ENCODE measurements at regions not wholly inside any gene's neighbourhood (a gene's known extent, or its start where the extent isn't known, plus 50 kb on each side); places are given as distances from the start of the nearest gene placed in this dataset.

DNA sequence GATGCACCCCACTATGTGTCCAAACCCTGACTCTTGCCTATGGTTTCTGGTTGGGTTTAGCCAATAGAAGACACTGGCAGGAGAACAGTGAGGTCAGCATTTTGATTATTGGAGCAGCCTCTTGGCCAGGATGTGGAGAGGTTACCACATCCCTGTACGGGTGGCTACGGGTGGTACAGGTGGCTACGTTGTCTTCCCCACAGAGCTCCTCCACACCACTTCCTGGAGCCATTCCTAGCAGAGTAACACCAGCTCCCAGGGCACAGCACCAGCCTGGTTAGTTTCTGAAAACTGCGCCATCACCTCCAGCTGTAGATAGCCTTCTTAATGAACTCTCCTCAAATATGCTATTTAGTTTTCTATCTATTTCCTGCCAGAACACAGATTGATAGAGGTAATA is 445.2 kb downstream of the INHBA start (continued):
- TF ChIP-seq, protein P1, sequence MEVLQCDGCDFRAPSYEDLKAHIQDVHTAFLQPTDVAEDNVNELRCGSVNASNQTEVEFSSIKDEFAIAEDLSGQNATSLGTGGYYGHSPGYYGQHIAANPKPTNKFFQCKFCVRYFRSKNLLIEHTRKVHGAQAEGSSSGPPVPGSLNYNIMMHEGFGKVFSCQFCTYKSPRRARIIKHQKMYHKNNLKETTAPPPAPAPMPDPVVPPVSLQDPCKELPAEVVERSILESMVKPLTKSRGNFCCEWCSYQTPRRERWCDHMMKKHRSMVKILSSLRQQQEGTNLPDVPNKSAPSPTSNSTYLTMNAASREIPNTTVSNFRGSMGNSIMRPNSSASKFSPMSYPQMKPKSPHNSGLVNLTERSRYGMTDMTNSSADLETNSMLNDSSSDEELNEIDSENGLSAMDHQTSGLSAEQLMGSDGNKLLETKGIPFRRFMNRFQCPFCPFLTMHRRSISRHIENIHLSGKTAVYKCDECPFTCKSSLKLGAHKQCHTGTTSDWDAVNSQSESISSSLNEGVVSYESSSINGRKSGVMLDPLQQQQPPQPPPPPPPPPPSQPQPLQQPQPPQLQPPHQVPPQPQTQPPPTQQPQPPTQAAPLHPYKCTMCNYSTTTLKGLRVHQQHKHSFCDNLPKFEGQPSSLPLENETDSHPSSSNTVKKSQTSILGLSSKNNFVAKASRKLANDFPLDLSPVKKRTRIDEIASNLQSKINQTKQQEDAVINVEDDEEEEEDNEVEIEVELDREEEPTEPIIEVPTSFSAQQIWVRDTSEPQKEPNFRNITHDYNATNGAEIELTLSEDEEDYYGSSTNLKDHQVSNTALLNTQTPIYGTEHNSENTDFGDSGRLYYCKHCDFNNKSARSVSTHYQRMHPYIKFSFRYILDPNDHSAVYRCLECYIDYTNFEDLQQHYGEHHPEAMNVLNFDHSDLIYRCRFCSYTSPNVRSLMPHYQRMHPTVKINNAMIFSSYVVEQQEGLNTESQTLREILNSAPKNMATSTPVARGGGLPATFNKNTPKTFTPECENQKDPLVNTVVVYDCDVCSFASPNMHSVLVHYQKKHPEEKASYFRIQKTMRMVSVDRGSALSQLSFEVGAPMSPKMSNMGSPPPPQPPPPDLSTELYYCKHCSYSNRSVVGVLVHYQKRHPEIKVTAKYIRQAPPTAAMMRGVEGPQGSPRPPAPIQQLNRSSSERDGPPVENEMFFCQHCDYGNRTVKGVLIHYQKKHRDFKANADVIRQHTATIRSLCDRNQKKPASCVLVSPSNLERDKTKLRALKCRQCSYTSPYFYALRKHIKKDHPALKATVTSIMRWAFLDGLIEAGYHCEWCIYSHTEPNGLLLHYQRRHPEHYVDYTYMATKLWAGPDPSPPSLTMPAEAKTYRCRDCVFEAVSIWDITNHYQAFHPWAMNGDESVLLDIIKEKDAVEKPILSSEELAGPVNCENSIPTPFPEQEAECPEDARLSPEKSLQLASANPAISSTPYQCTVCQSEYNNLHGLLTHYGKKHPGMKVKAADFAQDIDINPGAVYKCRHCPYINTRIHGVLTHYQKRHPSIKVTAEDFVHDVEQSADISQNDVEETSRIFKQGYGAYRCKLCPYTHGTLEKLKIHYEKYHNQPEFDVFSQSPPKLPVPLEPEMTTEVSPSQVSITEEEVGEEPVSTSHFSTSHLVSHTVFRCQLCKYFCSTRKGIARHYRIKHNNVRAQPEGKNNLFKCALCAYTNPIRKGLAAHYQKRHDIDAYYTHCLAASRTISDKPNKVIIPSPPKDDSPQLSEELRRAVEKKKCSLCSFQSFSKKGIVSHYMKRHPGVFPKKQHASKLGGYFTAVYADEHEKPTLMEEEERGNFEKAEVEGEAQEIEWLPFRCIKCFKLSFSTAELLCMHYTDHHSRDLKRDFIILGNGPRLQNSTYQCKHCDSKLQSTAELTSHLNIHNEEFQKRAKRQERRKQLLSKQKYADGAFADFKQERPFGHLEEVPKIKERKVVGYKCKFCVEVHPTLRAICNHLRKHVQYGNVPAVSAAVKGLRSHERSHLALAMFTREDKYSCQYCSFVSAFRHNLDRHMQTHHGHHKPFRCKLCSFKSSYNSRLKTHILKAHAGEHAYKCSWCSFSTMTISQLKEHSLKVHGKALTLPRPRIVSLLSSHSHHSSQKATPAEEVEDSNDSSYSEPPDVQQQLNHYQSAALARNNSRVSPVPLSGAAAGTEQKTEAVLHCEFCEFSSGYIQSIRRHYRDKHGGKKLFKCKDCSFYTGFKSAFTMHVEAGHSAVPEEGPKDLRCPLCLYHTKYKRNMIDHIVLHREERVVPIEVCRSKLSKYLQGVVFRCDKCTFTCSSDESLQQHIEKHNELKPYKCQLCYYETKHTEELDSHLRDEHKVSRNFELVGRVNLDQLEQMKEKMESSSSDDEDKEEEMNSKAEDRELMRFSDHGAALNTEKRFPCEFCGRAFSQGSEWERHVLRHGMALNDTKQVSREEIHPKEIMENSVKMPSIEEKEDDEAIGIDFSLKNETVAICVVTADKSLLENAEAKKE (CRISPR knock-in tag; IDR thresholded peaks at IDR 0.05) = no peak

DNA sequence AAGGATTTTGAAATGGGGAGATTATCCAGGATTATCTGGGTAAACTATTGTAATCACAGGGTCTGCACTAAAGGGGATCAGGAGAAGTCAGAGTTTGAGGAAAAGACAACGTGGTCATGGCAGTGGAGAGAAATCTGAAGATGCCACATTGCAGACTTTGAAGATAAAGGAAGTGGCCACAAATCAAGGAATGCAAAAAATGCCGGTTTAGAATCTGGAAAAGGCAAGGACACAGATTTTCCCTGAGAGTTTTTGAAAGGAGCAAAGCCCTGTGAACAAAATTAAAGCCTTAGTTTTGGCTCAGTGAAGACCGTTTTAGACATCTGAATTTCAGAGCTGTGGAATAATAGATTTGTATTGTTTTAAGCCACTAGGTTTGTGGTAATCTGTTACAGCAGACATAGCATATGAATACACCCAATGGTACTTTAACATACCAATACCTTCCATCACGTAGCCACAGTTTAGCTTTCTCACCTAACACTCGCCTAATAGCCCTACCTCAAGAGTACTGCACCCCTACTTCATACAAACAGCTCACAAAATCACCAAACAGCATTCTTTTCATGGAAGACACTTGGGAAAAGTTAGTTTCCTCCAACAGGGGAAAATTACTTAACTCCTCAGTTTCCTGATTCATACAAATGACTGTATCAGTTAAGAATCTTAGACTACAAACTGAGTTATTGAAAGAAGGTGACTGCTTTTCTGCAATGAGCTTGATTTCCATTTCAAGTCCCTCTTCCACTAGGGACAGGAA is 446.5 kb downstream of the INHBA start:
- H3K9me3 Mint-ChIP-seq = peaks cover 4% of the 10 kb centered on the region
- DNase-seq (ENCODE audit: low spot score) = no peak
- Histone ChIP-seq H3K4me2 (no peak overlapping the region), H3K4me3 (no peak overlapping the region), H4K20me1 (replicated peaks; ENCODE audit: insufficient read depth) (no peaks in the 10 kb centered on the region), H2AFZ (no peak overlapping the region), H3K27ac (ENCODE audit: low read depth) (no peak overlapping the region), H3F3A (replicated peaks; ENCODE audit: low read depth) (no peaks in the 10 kb centered on the region), H3K36me3 (ENCODE audit: insufficient read depth) (no peaks in the 10 kb centered on the region), H3K79me2 (replicated peaks; ENCODE audit: insufficient read depth) (no peaks in the 10 kb centered on the region), H3K9me2 (ENCODE audit: insufficient read depth) (peaks cover 8% of the 10 kb centered on the region; the same call in 1 of the 2 replicates), H3K4me1 (ENCODE audit: insufficient read depth) (no peaks in the 10 kb centered on the region), H3K27me3 (ENCODE audit: insufficient read depth) (no peaks in the 10 kb centered on the region)
- H3K4me1 Mint-ChIP-seq = peaks cover 10% of the 10 kb centered on the region
- H3K27me3 Mint-ChIP-seq (ENCODE audit: insufficient read depth, low read depth, poor library complexity) = no peaks in the 10 kb centered on the region
- H3K36me3 Mint-ChIP-seq (ENCODE audit: low read depth) = no peaks in the 10 kb centered on the region
- no peak overlapping the region for H3K4me3 Mint-ChIP-seq
- no peak for ATAC-seq
- no peak overlapping the region for H3K27ac Mint-ChIP-seq
- TF ChIP-seq, protein P2, sequence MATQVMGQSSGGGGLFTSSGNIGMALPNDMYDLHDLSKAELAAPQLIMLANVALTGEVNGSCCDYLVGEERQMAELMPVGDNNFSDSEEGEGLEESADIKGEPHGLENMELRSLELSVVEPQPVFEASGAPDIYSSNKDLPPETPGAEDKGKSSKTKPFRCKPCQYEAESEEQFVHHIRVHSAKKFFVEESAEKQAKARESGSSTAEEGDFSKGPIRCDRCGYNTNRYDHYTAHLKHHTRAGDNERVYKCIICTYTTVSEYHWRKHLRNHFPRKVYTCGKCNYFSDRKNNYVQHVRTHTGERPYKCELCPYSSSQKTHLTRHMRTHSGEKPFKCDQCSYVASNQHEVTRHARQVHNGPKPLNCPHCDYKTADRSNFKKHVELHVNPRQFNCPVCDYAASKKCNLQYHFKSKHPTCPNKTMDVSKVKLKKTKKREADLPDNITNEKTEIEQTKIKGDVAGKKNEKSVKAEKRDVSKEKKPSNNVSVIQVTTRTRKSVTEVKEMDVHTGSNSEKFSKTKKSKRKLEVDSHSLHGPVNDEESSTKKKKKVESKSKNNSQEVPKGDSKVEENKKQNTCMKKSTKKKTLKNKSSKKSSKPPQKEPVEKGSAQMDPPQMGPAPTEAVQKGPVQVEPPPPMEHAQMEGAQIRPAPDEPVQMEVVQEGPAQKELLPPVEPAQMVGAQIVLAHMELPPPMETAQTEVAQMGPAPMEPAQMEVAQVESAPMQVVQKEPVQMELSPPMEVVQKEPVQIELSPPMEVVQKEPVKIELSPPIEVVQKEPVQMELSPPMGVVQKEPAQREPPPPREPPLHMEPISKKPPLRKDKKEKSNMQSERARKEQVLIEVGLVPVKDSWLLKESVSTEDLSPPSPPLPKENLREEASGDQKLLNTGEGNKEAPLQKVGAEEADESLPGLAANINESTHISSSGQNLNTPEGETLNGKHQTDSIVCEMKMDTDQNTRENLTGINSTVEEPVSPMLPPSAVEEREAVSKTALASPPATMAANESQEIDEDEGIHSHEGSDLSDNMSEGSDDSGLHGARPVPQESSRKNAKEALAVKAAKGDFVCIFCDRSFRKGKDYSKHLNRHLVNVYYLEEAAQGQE (IDR thresholded peaks at IDR 0.05; ENCODE audit: unreplicated experiment) = no peak
- TF ChIP-seq NANOG (IDR thresholded peaks at IDR 0.05; ENCODE audit: borderline replicate concordance) (no peak), POLR2AphosphoS5 (IDR thresholded peaks at IDR 0.05; ENCODE audit: low read depth) (no peak)

All from GM23338 (cell line).